ENCODE measurements at regions not wholly inside any gene's neighbourhood (a gene's known extent, or its start where the extent isn't known, plus 50 kb on each side); places are given as distances from the start of the nearest gene placed in this dataset.

- 51 to 69% (median 55%) methylated on average over 2 of the region's 2 CpGs for WGBS, 3 donors
- no peak overlapping the region for H3K27ac ChIP-seq
- H3K4me1 ChIP-seq = no peaks in the 10 kb centered on the region
- H3K9me3 ChIP-seq = no peaks in the 10 kb centered on the region
- no peaks in the 10 kb centered on the region for H3K36me3 ChIP-seq (ENCODE audit: insufficient read depth in 1 of 2, low read depth in 1 of 2)
- H3K27me3 ChIP-seq (ENCODE audit: insufficient read depth in 3 of 3, low read length in 2 of 3) = no peaks in the 10 kb centered on the region
- no peak overlapping the region for H3K4me3 ChIP-seq
- no peak for DNase-seq
- no peak for ATAC-seq
- intact Hi-C loops (cut with DNase I) = no loop called here
- TF ChIP-seq CTCF (IDR thresholded peaks at IDR 0.05) = no peak
Observed at GRCh38 chr2:22253171-22253570, 1129.4 kb downstream of the TDRD15 start.

- H3K9me3 ChIP-seq = no peaks in the 10 kb centered on the region
- H3K27me3 ChIP-seq (ENCODE audit: insufficient read depth in 3 of 3, low read length in 2 of 3) = no peaks in the 10 kb centered on the region
- no peak overlapping the region for H3K4me3 ChIP-seq
- intact Hi-C loops (cut with DNase I) = no loop called here
- H3K4me1 ChIP-seq = no peaks in the 10 kb centered on the region
- 92 to 96% (median 94%) methylated on average over 7 of the region's 7 CpGs for WGBS, 3 donors
- H3K36me3 ChIP-seq (ENCODE audit: insufficient read depth in 1 of 2, low read depth in 1 of 2) = no peaks in the 10 kb centered on the region
- TF ChIP-seq CTCF (IDR thresholded peaks at IDR 0.05) = no peak
- ATAC-seq (no peak), DNase-seq (no peak)
- no peak overlapping the region for H3K27ac ChIP-seq
Observed at GRCh38 chr2:22261165-22261564, 1123.8 kb upstream of the KLHL29 start.

- no peaks in the 10 kb centered on the region for H3K4me1 ChIP-seq
- no peak overlapping the region for H3K4me3 ChIP-seq
- no peaks in the 10 kb centered on the region for H3K27me3 ChIP-seq (ENCODE audit: insufficient read depth in 3 of 3, low read length in 2 of 3)
- H3K9me3 ChIP-seq = peaks cover 2% of the 10 kb centered on the region
- DNase-seq (no peak), ATAC-seq (no peak)
- H3K36me3 ChIP-seq (ENCODE audit: insufficient read depth in 1 of 2, low read depth in 1 of 2) = no peaks in the 10 kb centered on the region
- intact Hi-C loops (cut with DNase I) = no loop called here
- no peak for TF ChIP-seq CTCF (IDR thresholded peaks at IDR 0.05)
- 97 to 100% (median 100%) methylated on average over 1 of the region's 1 CpG for WGBS, 3 donors
- H3K27ac ChIP-seq = no peak overlapping the region
Observed at GRCh38 chr2:22270341-22270740, 1114.6 kb upstream of the KLHL29 start.

GRCh38 chr2:22273853-22274252 lies 1111.1 kb upstream of the KLHL29 start:
- ATAC-seq = no peak

More at GRCh38 chr2:22273853-22274252, 1111.1 kb upstream of the KLHL29 start:
- Histone ChIP-seq H3K9me3 (peaks cover 2% of the 10 kb centered on the region), H3K36me3 (ENCODE audit: insufficient read depth in 1 of 2, low read depth in 1 of 2) (no peaks in the 10 kb centered on the region), H3K4me3 (no peak overlapping the region), H3K27ac (no peak overlapping the region), H3K4me1 (no peaks in the 10 kb centered on the region), H3K27me3 (ENCODE audit: insufficient read depth in 3 of 3, low read length in 2 of 3) (no peaks in the 10 kb centered on the region)
- 64 to 77% (median 66%) methylated on average over 1 of the region's 1 CpG for WGBS, 3 donors
- intact Hi-C loops (cut with DNase I) = no loop called here
- DNase-seq = no peak
- no peak for TF ChIP-seq CTCF (IDR thresholded peaks at IDR 0.05)

All from psoas muscle (tissue), 7 donors.